Lower leg skin (tissue), 4 donors: ENCODE measurements at regions not wholly inside any gene's neighbourhood (a gene's known extent, or its start where the extent isn't known, plus 50 kb on each side); places are given as distances from the start of the nearest gene placed in this dataset.

ENCODE experiments used
- DNase-seq, 2 donors: peaks; one replicate each; pipeline ENCODE4 v3.0.0-alpha.2; 2019; ENCODE audit warnings: low spot score in 2 of 2
- H3K4me3 ChIP-seq: fragments of 200-600 bp; sonication (generic); 2 replicates; pipeline ENCODE4 v1.5.1; 2017; ENCODE audit warnings: mild to moderate bottlenecking, low read depth; ENCODE audit not compliant: poor library complexity, severe bottlenecking
- POLR2A ChIP-seq, 2 donors: fragments of 450-650 bp; IDR thresholded peaks; one replicate each; pipeline ENCODE4 v1.6.1; 2016 to 2017; ENCODE audit warnings: antibody characterized with exemption in 2 of 2, mild to moderate bottlenecking in 1 of 2, moderate library complexity in 1 of 2
- WGBS, 2 donors: methylation state at CpG; one replicate each; pipeline ENCODE4 v1.1.5; 2018; 5-methylcytosine and 5-hydroxymethylcytosine counted together
- intact Hi-C: fragments of 100-400 bp; cut with DNase I; formaldehyde crosslinking; loops from one replicate; pipeline ENCODE4 v1.15.0; 2023; ENCODE audit warnings: low total_unique reads
- TF ChIP-seq, protein P1 (sequence below), 3 donors: fragments of 450-650 bp; IDR thresholded peaks; one replicate each; pipeline ENCODE4 v1.5.1; 2016; ENCODE audit warnings: antibody characterized with exemption in 3 of 3, mild to moderate bottlenecking in 3 of 3, moderate library complexity in 2 of 3

GRCh38 chr6:51322505-51322904, 503.8 kb downstream of the TFAP2B start:
- TF ChIP-seq POLR2A (IDR thresholded peaks at IDR 0.05): no peak
- TF ChIP-seq, protein P1, sequence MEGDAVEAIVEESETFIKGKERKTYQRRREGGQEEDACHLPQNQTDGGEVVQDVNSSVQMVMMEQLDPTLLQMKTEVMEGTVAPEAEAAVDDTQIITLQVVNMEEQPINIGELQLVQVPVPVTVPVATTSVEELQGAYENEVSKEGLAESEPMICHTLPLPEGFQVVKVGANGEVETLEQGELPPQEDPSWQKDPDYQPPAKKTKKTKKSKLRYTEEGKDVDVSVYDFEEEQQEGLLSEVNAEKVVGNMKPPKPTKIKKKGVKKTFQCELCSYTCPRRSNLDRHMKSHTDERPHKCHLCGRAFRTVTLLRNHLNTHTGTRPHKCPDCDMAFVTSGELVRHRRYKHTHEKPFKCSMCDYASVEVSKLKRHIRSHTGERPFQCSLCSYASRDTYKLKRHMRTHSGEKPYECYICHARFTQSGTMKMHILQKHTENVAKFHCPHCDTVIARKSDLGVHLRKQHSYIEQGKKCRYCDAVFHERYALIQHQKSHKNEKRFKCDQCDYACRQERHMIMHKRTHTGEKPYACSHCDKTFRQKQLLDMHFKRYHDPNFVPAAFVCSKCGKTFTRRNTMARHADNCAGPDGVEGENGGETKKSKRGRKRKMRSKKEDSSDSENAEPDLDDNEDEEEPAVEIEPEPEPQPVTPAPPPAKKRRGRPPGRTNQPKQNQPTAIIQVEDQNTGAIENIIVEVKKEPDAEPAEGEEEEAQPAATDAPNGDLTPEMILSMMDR (IDR thresholded peaks at IDR 0.05): no peak
- H3K4me3 ChIP-seq: no peak overlapping the region
- no peak for DNase-seq
- intact Hi-C loops: no loop called here

- intact Hi-C loops: no loop called here
- no peak overlapping the region for H3K4me3 ChIP-seq
- WGBS, 2 donors: 83 to 93% methylated on average over 1 of the region's 1 CpG
- no peak for DNase-seq
- TF ChIP-seq, protein P1 (IDR thresholded peaks at IDR 0.05): no peak
- TF ChIP-seq POLR2A (IDR thresholded peaks at IDR 0.05): no peak
These were observed 504.4 kb downstream of the TFAP2B start for GRCh38 chr6:51323056-51323455.

GRCh38 chr6:51330971-51331370, 512.3 kb downstream of the TFAP2B start:
- 90 to 97% methylated on average over 1 of the region's 1 CpG for WGBS, 2 donors
- intact Hi-C loops: no loop called here
- TF ChIP-seq POLR2A (IDR thresholded peaks at IDR 0.05): no peak
- TF ChIP-seq, protein P1 (IDR thresholded peaks at IDR 0.05): no peak
- H3K4me3 ChIP-seq: no peak overlapping the region
- DNase-seq: no peak

GRCh38 chr6:51335543-51335942, 516.9 kb downstream of the TFAP2B start:
- WGBS, 2 donors: 69 to 77% methylated on average over 2 of the region's 2 CpGs
- DNase-seq: no peak
- H3K4me3 ChIP-seq: no peak overlapping the region
- intact Hi-C loops: no loop called here
- TF ChIP-seq, protein P1 (IDR thresholded peaks at IDR 0.05): no peak
- no peak for TF ChIP-seq POLR2A (IDR thresholded peaks at IDR 0.05)

DNA sequence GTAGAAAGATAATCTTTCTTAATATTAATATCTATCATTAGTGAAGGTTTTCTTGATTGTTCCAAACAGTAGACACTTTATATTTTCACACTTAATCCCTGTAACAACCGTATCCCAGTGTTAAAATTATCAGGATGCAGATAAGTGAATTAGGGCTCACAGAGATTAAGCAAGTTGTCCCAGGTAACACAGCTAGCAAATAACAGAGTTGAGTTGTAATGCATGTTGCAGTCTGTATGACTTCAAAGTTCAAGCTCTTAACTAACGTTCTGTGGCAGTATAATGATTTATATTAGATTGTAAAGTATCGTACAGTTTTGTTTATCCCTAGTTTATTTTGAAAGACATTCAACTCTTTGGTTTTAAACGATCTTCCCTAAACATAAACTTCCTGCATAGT, 517.5 kb downstream of the TFAP2B start:
- DNase-seq: no peak
- intact Hi-C loops: no loop called here
- WGBS, 2 donors: 65 to 70% methylated on average over 4 of the region's 4 CpGs
- TF ChIP-seq, protein P1 (IDR thresholded peaks at IDR 0.05): no peak
- no peak for TF ChIP-seq POLR2A (IDR thresholded peaks at IDR 0.05)
- no peak overlapping the region for H3K4me3 ChIP-seq

DNA sequence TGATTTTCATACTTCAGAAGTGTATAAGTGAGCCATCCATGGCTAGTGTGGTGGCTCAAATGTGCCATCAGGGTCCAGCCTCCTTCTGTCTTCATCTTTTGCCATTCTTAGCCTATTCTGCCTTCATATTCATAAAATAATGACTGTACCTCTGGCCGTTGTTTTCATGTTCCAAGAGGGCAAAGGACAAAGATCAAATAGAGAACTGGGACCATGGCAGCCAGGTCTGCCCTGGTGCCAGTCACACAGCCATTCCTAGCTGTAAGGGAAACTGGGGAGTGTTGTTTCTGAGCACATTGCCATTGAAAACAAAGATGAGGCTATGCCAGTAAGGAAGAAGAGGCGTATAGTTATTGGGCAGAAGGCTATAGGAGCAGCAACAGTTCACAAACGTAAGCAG, 518.6 kb downstream of the TFAP2B start:
- no peak overlapping the region for H3K4me3 ChIP-seq
- intact Hi-C loops: no loop called here
- no peak for TF ChIP-seq POLR2A (IDR thresholded peaks at IDR 0.05)
- TF ChIP-seq, protein P1 (IDR thresholded peaks at IDR 0.05): no peak
- DNase-seq: no peak
- whole genome bisulfite sequencing, 2 donors: 66 to 68% methylated on average over 3 of the region's 3 CpGs
